HFF-Myc (cell line): ENCODE measurements at regions not wholly inside any gene's neighbourhood (a gene's known extent, or its start where the extent isn't known, plus 50 kb on each side); places are given as distances from the start of the nearest gene placed in this dataset.
"Not testable (repeated sequence)": the region's sequence is repeated elsewhere in the genome, so short reads cannot be mapped to it uniquely, and the experiment has no call there.

Source experiments
- DNase-seq: peaks from one replicate; pipeline ENCODE4 v3.0.0-alpha.2; 2011; ENCODE audit warnings: low read depth; ENCODE audit errors: extremely low read depth
- H3K4me3 ChIP-seq: replicated peaks from 2 replicates; pipeline ENCODE4 v1.5.1; 2011; ENCODE audit warnings: low read depth, mild to moderate bottlenecking, control low read depth, low read length
- CTCF ChIP-seq: IDR thresholded peaks from 2 replicates; pipeline ENCODE4 v1.5.1; 2012; ENCODE audit warnings: mild to moderate bottlenecking, low read depth, low read length, control low read depth; ENCODE audit errors: missing control alignments

GRCh38 chr1:101365878-101366277 lies 129.1 kb downstream of the S1PR1 start:
- no peak for TF ChIP-seq CTCF
- H3K4me3 ChIP-seq = no peak overlapping the region
- no peak for DNase-seq

GRCh38 chr1:101366513-101367215 lies 129.8 kb downstream of the S1PR1 start:
- peak; percentile 21 for DNase-seq
- no peak for TF ChIP-seq CTCF
- H3K4me3 ChIP-seq = no peak overlapping the region

- H3K4me3 ChIP-seq = no peak overlapping the region
- DNase-seq = no peak
- TF ChIP-seq CTCF = no peak
These were observed 130.8 kb downstream of the S1PR1 start for GRCh38 chr1:101367630-101368029.

DNA sequence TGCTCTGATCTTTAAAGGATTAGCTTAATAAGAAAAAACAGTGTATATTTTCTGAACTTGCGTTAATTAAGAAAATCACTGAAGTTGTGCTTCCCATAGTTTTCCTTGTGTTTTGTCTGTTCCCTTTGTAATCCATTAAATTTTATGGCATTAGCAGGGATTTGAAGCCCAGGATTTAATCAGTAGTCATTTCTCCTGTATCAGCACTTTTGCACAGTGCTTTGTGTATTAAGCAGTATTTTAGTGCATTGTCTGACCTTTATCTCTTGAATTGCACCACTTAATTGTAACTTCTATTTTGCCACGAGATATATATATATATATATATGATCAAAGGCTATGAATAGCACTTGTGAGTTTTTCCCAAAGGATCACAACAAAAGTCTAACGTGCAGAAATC lies 133.7 kb downstream of the S1PR1 start:
- H3K4me3 ChIP-seq = no peak overlapping the region
- no peak for TF ChIP-seq CTCF
- DNase-seq = no peak

DNA sequence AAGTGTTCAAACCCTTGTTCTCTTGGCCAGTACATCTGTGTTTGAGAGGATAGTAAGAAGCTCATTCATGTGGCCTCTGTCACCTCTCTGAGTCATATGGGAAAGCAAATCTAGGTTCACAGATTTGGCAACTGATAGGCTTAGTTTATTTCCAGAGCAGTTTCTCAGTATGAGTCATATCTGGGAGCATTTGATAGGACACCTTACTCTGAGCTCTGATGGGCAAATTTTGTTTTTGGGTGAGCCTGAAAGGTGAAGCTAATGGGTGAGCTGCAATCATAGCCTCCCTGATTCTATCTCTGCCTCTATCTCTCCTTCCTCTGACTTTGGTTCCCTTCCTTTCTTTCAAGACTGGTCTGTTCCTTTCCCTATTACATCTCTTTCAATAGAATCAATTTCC lies 134.4 kb downstream of the S1PR1 start:
- TF ChIP-seq CTCF = no peak
- peak; percentile 24 for DNase-seq
- no peak overlapping the region for H3K4me3 ChIP-seq

GRCh38 chr1:101373570-101373969 lies 136.8 kb downstream of the S1PR1 start:
- no peak for TF ChIP-seq CTCF
- DNase-seq = no peak
- no peak overlapping the region for H3K4me3 ChIP-seq

GRCh38 chr1:101375448-101375847 lies 138.6 kb downstream of the S1PR1 start:
- not testable (repeated sequence) for H3K4me3 ChIP-seq, DNase-seq
